Stomach smooth muscle (tissue), 2 donors: ENCODE measurements at regions not wholly inside any gene's neighbourhood (a gene's known extent, or its start where the extent isn't known, plus 50 kb on each side); places are given as distances from the start of the nearest gene placed in this dataset.

Experiments
- H3K27ac ChIP-seq: one replicate; pipeline ENCODE4 v1.7.0; 2013; ENCODE audit warnings: mild to moderate bottlenecking, low read length, inconsistent platforms
- H3K27me3 ChIP-seq, 2 donors: one replicate each; pipeline ENCODE4 v1.7.0; 2013; ENCODE audit warnings: low read length in 2 of 2; ENCODE audit not compliant: insufficient read depth in 2 of 2, control insufficient read depth in 1 of 2
- H3K36me3 ChIP-seq, 2 donors: one replicate each; pipeline ENCODE4 v1.7.0; 2013; ENCODE audit warnings: low read length in 2 of 2; ENCODE audit not compliant: control insufficient read depth in 2 of 2, insufficient read depth in 2 of 2
- H3K4me1 ChIP-seq: one replicate; pipeline ENCODE4 v1.7.0; 2013; ENCODE audit warnings: low read length; ENCODE audit not compliant: control insufficient read depth, insufficient read depth
- H3K4me3 ChIP-seq, 2 donors: one replicate each; pipeline ENCODE4 v1.7.0; 2013; ENCODE audit warnings: low read length in 2 of 2
- H3K9ac ChIP-seq, 2 donors: one replicate each; pipeline ENCODE4 v1.7.0; 2013; ENCODE audit warnings: low read length in 2 of 2, mild to moderate bottlenecking in 1 of 2
- H3K9me3 ChIP-seq, 2 donors: one replicate each; pipeline ENCODE4 v1.7.0; 2013; ENCODE audit warnings: low read length in 2 of 2; ENCODE audit not compliant: control insufficient read depth in 2 of 2
- donor health status: healthy.
- donor health status: Pancreatic carcinoma.

GRCh38 chr6:150456466-150456865, 87.7 kb downstream of the IYD start:
- Histone ChIP-seq H3K9me3 (no peaks in the 10 kb centered on the region), H3K27me3 (no peaks in the 10 kb centered on the region), H3K27ac (no peak overlapping the region), H3K4me1 (no peaks in the 10 kb centered on the region), H3K36me3 (no peaks in the 10 kb centered on the region), H3K9ac (no peak overlapping the region), H3K4me3 (no peak overlapping the region)

GRCh38 chr6:150456902-150457643, 88.3 kb downstream of the IYD start:
- H3K4me1 ChIP-seq, result no peaks in the 10 kb centered on the region
- no peak overlapping the region for H3K4me3 ChIP-seq
- no peaks in the 10 kb centered on the region for H3K27me3 ChIP-seq
- no peak overlapping the region for H3K9ac ChIP-seq
- no peak overlapping the region for H3K27ac ChIP-seq
- no peaks in the 10 kb centered on the region for H3K9me3 ChIP-seq
- H3K36me3 ChIP-seq, result no peaks in the 10 kb centered on the region

GRCh38 chr6:150458579-150458978, 89.8 kb downstream of the IYD start:
- H3K4me3 ChIP-seq, result no peak overlapping the region
- no peaks in the 10 kb centered on the region for H3K9me3 ChIP-seq
- no peaks in the 10 kb centered on the region for H3K36me3 ChIP-seq
- no peaks in the 10 kb centered on the region for H3K4me1 ChIP-seq
- no peaks in the 10 kb centered on the region for H3K27me3 ChIP-seq
- H3K9ac ChIP-seq, result no peak overlapping the region
- no peak overlapping the region for H3K27ac ChIP-seq

- H3K9ac ChIP-seq, result no peak overlapping the region
- no peak overlapping the region for H3K4me3 ChIP-seq
- H3K4me1 ChIP-seq, result no peaks in the 10 kb centered on the region
- no peak overlapping the region for H3K27ac ChIP-seq
- no peaks in the 10 kb centered on the region for H3K27me3 ChIP-seq
- no peaks in the 10 kb centered on the region for H3K9me3 ChIP-seq
- no peaks in the 10 kb centered on the region for H3K36me3 ChIP-seq
These were observed 95.0 kb downstream of the IYD start for GRCh38 chr6:150463852-150464251.

- no peak overlapping the region for H3K27ac ChIP-seq
- no peaks in the 10 kb centered on the region for H3K4me1 ChIP-seq
- H3K9me3 ChIP-seq, result no peaks in the 10 kb centered on the region
- H3K36me3 ChIP-seq, result no peaks in the 10 kb centered on the region
- H3K9ac ChIP-seq, result no peak overlapping the region
- no peaks in the 10 kb centered on the region for H3K27me3 ChIP-seq
- no peak overlapping the region for H3K4me3 ChIP-seq
These were observed 96.2 kb downstream of the IYD start for GRCh38 chr6:150464966-150465365.

GRCh38 chr6:150465610-150466009, 96.8 kb downstream of the IYD start:
- H3K4me3 ChIP-seq, result no peak overlapping the region
- H3K27me3 ChIP-seq, result no peaks in the 10 kb centered on the region
- H3K9me3 ChIP-seq, result no peaks in the 10 kb centered on the region
- H3K4me1 ChIP-seq, result no peaks in the 10 kb centered on the region
- H3K27ac ChIP-seq, result no peak overlapping the region
- no peaks in the 10 kb centered on the region for H3K36me3 ChIP-seq
- H3K9ac ChIP-seq, result no peak overlapping the region

GRCh38 chr6:150466196-150466595, 97.4 kb downstream of the IYD start:
- Histone ChIP-seq H3K9me3 (no peaks in the 10 kb centered on the region), H3K4me1 (no peaks in the 10 kb centered on the region), H3K4me3 (no peak overlapping the region), H3K9ac (no peak overlapping the region), H3K36me3 (no peaks in the 10 kb centered on the region), H3K27me3 (no peaks in the 10 kb centered on the region), H3K27ac (no peak overlapping the region)

- H3K36me3 ChIP-seq, result no peaks in the 10 kb centered on the region
- no peaks in the 10 kb centered on the region for H3K4me1 ChIP-seq
- no peaks in the 10 kb centered on the region for H3K27me3 ChIP-seq
- H3K4me3 ChIP-seq, result no peak overlapping the region
- no peak overlapping the region for H3K27ac ChIP-seq
- H3K9me3 ChIP-seq, result no peaks in the 10 kb centered on the region
- no peak overlapping the region for H3K9ac ChIP-seq
These were observed 101.3 kb downstream of the IYD start for GRCh38 chr6:150470131-150470530.

GRCh38 chr6:150470960-150471665, 102.3 kb downstream of the IYD start:
- Histone ChIP-seq H3K9me3 (no peaks in the 10 kb centered on the region), H3K4me3 (no peak overlapping the region), H3K9ac (no peak overlapping the region), H3K36me3 (no peaks in the 10 kb centered on the region), H3K27ac (no peak overlapping the region), H3K27me3 (no peaks in the 10 kb centered on the region), H3K4me1 (no peaks in the 10 kb centered on the region)

GRCh38 chr6:150478656-150479545, 110.1 kb downstream of the IYD start:
- no peaks in the 10 kb centered on the region for H3K27me3 ChIP-seq
- H3K27ac ChIP-seq, result no peak overlapping the region

More at GRCh38 chr6:150478656-150479545, 110.1 kb downstream of the IYD start:
- Histone ChIP-seq H3K4me1 (no peaks in the 10 kb centered on the region), H3K9ac (no peak overlapping the region), H3K9me3 (no peaks in the 10 kb centered on the region), H3K36me3 (no peaks in the 10 kb centered on the region), H3K4me3 (no peak overlapping the region)
